ENCODE measurements at regions not wholly inside any gene's neighbourhood (a gene's known extent, or its start where the extent isn't known, plus 50 kb on each side); places are given as distances from the start of the nearest gene placed in this dataset.

DNA sequence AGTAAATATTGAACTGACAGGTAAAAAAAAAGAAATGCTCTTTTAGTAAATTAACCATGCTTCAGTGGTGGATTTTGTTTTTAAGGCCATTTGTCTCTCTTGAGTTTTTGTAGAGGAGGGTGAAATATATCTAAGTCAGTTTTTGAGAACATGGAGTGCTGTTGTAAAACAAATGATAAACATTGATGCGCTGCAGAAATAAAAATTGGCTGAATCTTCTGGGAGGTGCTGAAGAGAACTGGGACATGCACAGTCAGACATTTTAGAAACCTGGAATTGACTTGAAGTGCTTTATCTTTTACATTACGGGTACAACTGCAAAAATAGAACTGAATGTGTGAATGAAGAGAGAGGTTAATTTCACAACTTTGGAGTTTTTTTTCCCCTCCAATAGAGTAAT lies 203.0 kb upstream of the HDAC9 start:
- peaks cover 7% of the 10 kb centered on the region for H3K4me1 ChIP-seq (ENCODE audit: insufficient read depth, low read length)
- Mint-ChIP-seq H3K9me3 (no peaks in the 10 kb centered on the region), H3K4me1 (peaks cover 40 to 65% (median 60%) of the 10 kb centered on the region in 3 donors), H3K27ac (peak overlapping the region in 1 of 8 donors; percentile 26), H3K27me3 (peaks cover 0 to 2% of the 10 kb centered on the region in 2 donors), H3K4me3 (peak overlapping the region in 2 of 7 donors; percentile 4 to 30), H3K36me3 (peaks cover 0 to 2% (median 0%) of the 10 kb centered on the region in 3 donors)
- DNase-seq = no peak
- H3K27ac ChIP-seq (ENCODE audit: low read depth, low read length) = no peak overlapping the region
- no peaks in the 10 kb centered on the region for H3K27me3 ChIP-seq (ENCODE audit: insufficient read depth, low read length, poor library complexity, severe bottlenecking)
- no peaks in the 10 kb centered on the region for H3K9me3 ChIP-seq (ENCODE audit: low read length)
- ChIA-PET CTCF (interaction anchor here (2.1 kb wide), 1 partner anchor 10 kb away, joined by 4 read pairs; no protein-coding TSS in a partner anchor), POLR2A (no interaction called here)
- no peaks in the 10 kb centered on the region for H3K36me3 ChIP-seq (ENCODE audit: insufficient read depth, low read length)
- H3K4me3 ChIP-seq (ENCODE audit: low read length) = no peak overlapping the region

- CTCF ChIA-PET = no interaction called here
- peaks cover 7% of the 10 kb centered on the region for H3K4me1 ChIP-seq (ENCODE audit: insufficient read depth, low read length)
- no peaks in the 10 kb centered on the region for H3K9me3 ChIP-seq (ENCODE audit: low read length)
- H3K27me3 ChIP-seq (ENCODE audit: insufficient read depth, low read length, poor library complexity, severe bottlenecking) = no peaks in the 10 kb centered on the region
- no peak overlapping the region for H3K27ac ChIP-seq (ENCODE audit: low read depth, low read length)
- Mint-ChIP-seq H3K4me3 (peak overlapping the region in 1 of 7 donors; percentile 7), H3K27ac (no peak overlapping the region), H3K4me1 (peaks cover 33 to 56% (median 54%) of the 10 kb centered on the region in 3 donors), H3K9me3 (no peaks in the 10 kb centered on the region), H3K27me3 (peaks cover 0 to 2% of the 10 kb centered on the region in 2 donors), H3K36me3 (peaks cover 0 to 2% (median 0%) of the 10 kb centered on the region in 3 donors)
- no peak for DNase-seq
- H3K36me3 ChIP-seq (ENCODE audit: insufficient read depth, low read length) = no peaks in the 10 kb centered on the region
- no peak overlapping the region for H3K4me3 ChIP-seq (ENCODE audit: low read length)
- POLR2A ChIA-PET = no interaction called here
These were observed 201.8 kb upstream of the HDAC9 start for GRCh38 chr7:18293759-18294158.

DNA sequence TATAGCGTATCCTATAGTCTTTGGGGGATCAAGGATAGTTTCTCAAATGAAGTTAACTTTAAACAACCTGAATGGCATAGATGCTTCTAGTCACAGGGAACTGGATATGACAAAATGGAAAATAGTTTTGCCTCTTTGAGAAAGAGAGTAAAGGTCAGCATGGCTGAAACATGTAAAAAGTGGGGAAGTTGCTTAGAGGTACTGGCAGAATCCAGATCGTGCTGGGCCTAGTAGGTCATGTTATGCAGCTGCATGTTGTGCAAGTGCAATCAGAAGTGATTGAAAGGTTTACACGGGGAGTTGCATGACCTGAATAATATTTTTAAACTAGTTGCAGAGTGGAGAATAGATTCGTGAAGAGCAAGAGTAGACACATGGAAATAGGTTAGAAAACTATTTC lies 201.1 kb upstream of the HDAC9 start:
- Histone ChIP-seq H3K27me3 (ENCODE audit: insufficient read depth, low read length, poor library complexity, severe bottlenecking) (no peaks in the 10 kb centered on the region), H3K4me1 (ENCODE audit: insufficient read depth, low read length) (peaks cover 7% of the 10 kb centered on the region), H3K27ac (ENCODE audit: low read depth, low read length) (no peak overlapping the region), H3K9me3 (ENCODE audit: low read length) (no peaks in the 10 kb centered on the region), H3K4me3 (ENCODE audit: low read length) (no peak overlapping the region), H3K36me3 (ENCODE audit: insufficient read depth, low read length) (no peaks in the 10 kb centered on the region)
- DNase-seq = no peak
- no peak overlapping the region for H3K27ac Mint-ChIP-seq
- peaks cover 0 to 2% (median 0%) of the 10 kb centered on the region in 3 donors for H3K36me3 Mint-ChIP-seq
- ChIA-PET POLR2A (no interaction called here), CTCF (no interaction called here)
- H3K4me3 Mint-ChIP-seq = no peak overlapping the region
- peaks cover 30 to 51% (median 49%) of the 10 kb centered on the region in 3 donors for H3K4me1 Mint-ChIP-seq
- no peaks in the 10 kb centered on the region for H3K9me3 Mint-ChIP-seq
- H3K27me3 Mint-ChIP-seq = peaks cover 0 to 2% of the 10 kb centered on the region in 2 donors

- H3K4me1 Mint-ChIP-seq = peaks cover 16 to 36% (median 34%) of the 10 kb centered on the region in 3 donors
- H3K27ac Mint-ChIP-seq = no peak overlapping the region
- H3K9me3 ChIP-seq (ENCODE audit: low read length) = no peaks in the 10 kb centered on the region
- DNase-seq = no peak
- H3K27me3 ChIP-seq (ENCODE audit: insufficient read depth, low read length, poor library complexity, severe bottlenecking) = no peaks in the 10 kb centered on the region
- H3K9me3 Mint-ChIP-seq = no peaks in the 10 kb centered on the region
- no peak overlapping the region for H3K4me3 ChIP-seq (ENCODE audit: low read length)
- ChIA-PET POLR2A (no interaction called here), CTCF (no interaction called here)
- H3K4me3 Mint-ChIP-seq = no peak overlapping the region
- no peak overlapping the region for H3K27ac ChIP-seq (ENCODE audit: low read depth, low read length)
- H3K27me3 Mint-ChIP-seq = peaks cover 0 to 3% of the 10 kb centered on the region in 2 donors
- no peaks in the 10 kb centered on the region for H3K36me3 ChIP-seq (ENCODE audit: insufficient read depth, low read length)
- H3K4me1 ChIP-seq (ENCODE audit: insufficient read depth, low read length) = peaks cover 6% of the 10 kb centered on the region
- H3K36me3 Mint-ChIP-seq = peaks cover 0 to 2% (median 0%) of the 10 kb centered on the region in 3 donors
These were observed 199.6 kb upstream of the HDAC9 start for GRCh38 chr7:18295781-18296423.

DNA sequence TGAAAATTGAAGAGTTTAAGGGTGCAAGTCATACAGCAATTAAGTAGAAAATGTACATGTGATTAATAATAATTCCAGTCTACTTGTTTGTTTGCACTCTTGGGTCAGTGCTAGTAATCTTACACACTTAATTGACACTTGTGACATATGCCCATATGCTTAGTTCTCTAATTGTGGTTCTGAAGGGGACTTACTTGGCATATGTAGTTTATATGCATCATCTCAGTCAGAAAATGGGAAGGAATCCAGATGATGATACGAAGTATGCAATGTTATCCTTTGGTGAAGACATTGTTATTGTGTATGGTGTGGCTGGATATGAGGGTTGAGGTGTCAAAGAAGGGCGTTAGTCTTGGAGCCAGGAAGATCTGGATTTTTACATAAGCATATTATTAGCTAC lies 193.5 kb upstream of the HDAC9 start:
- H3K27ac Mint-ChIP-seq = no peak overlapping the region
- no peak for DNase-seq
- Histone ChIP-seq H3K36me3 (ENCODE audit: insufficient read depth, low read length) (no peaks in the 10 kb centered on the region), H3K4me3 (ENCODE audit: low read length) (no peak overlapping the region), H3K27ac (ENCODE audit: low read depth, low read length) (no peak overlapping the region), H3K9me3 (ENCODE audit: low read length) (no peaks in the 10 kb centered on the region), H3K4me1 (ENCODE audit: insufficient read depth, low read length) (no peaks in the 10 kb centered on the region), H3K27me3 (ENCODE audit: insufficient read depth, low read length, poor library complexity, severe bottlenecking) (no peaks in the 10 kb centered on the region)
- H3K4me1 Mint-ChIP-seq = peaks cover 1 to 8% (median 5%) of the 10 kb centered on the region in 3 donors
- H3K4me3 Mint-ChIP-seq = no peak overlapping the region
- peaks cover 0 to 1% (median 0%) of the 10 kb centered on the region in 3 donors for H3K36me3 Mint-ChIP-seq
- H3K9me3 Mint-ChIP-seq = no peaks in the 10 kb centered on the region
- ChIA-PET CTCF (interaction anchor here (1.6 kb wide), 1 partner anchor 10 kb away, joined by 4 read pairs; no protein-coding TSS in a partner anchor), POLR2A (no interaction called here)
- peaks cover 0 to 1% of the 10 kb centered on the region in 2 donors for H3K27me3 Mint-ChIP-seq

DNA sequence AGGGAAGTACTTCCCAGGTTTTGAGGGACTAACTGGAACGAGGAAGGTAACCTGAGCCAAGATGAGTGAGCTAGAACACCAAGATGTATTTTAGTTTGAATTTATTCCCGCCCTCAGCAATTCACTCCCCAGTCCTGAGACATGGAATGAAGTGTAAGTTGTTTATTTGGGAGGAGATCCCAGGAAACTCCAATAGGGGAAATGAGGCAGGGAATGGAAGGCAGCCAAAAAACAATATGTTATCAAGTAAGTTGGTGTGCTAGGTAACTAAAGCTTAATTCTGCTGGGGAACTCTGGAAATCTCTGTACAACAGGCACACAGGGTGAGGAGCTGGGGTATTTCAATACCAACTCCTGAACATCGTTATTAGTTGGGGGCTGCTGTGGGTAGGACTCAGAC lies 189.7 kb upstream of the HDAC9 start:
- Histone ChIP-seq H3K4me3 (ENCODE audit: low read length) (no peak overlapping the region), H3K9me3 (ENCODE audit: low read length) (no peaks in the 10 kb centered on the region), H3K27me3 (ENCODE audit: insufficient read depth, low read length, poor library complexity, severe bottlenecking) (no peaks in the 10 kb centered on the region), H3K4me1 (ENCODE audit: insufficient read depth, low read length) (no peaks in the 10 kb centered on the region), H3K36me3 (ENCODE audit: insufficient read depth, low read length) (no peaks in the 10 kb centered on the region), H3K27ac (ENCODE audit: low read depth, low read length) (no peak overlapping the region)
- Mint-ChIP-seq H3K27ac (peak overlapping the region in 1 of 8 donors; percentile 1), H3K4me1 (peaks cover 1 to 12% (median 11%) of the 10 kb centered on the region in 3 donors), H3K4me3 (no peak overlapping the region), H3K9me3 (no peaks in the 10 kb centered on the region), H3K27me3 (no peaks in the 10 kb centered on the region), H3K36me3 (peaks cover 0 to 1% (median 0%) of the 10 kb centered on the region in 3 donors)
- ChIA-PET POLR2A (no interaction called here), CTCF (no interaction called here)
- no peak for DNase-seq

DNA sequence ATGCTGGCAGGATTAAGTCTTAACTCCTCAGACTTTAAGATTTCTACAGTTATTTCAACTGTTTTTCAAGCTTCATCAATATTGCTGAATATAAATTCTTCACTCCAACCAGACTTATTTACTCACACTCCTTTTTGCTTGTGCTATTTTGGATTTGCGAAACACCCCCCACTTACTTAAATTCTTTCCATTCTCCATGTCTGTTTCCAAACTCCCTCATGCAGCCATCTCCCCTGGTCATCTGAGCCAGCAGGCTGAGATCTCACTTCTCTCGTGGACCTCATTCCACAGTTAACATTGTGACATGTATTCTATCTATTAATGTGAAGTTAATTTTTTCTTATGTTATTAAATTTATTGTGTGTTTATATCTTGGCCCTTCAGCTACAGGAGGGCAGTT lies 188.9 kb upstream of the HDAC9 start:
- Histone ChIP-seq H3K9me3 (ENCODE audit: low read length) (no peaks in the 10 kb centered on the region), H3K4me3 (ENCODE audit: low read length) (no peak overlapping the region), H3K36me3 (ENCODE audit: insufficient read depth, low read length) (no peaks in the 10 kb centered on the region), H3K27me3 (ENCODE audit: insufficient read depth, low read length, poor library complexity, severe bottlenecking) (no peaks in the 10 kb centered on the region), H3K27ac (ENCODE audit: low read depth, low read length) (no peak overlapping the region), H3K4me1 (ENCODE audit: insufficient read depth, low read length) (no peaks in the 10 kb centered on the region)
- POLR2A ChIA-PET = no interaction called here
- Mint-ChIP-seq H3K36me3 (peaks cover 0 to 1% (median 0%) of the 10 kb centered on the region in 3 donors), H3K27ac (no peak overlapping the region), H3K9me3 (no peaks in the 10 kb centered on the region), H3K4me1 (peaks cover 4 to 15% (median 14%) of the 10 kb centered on the region in 3 donors), H3K4me3 (no peak overlapping the region), H3K27me3 (no peaks in the 10 kb centered on the region)
- CTCF ChIA-PET = no interaction called here
- DNase-seq = no peak

- ChIA-PET CTCF (no interaction called here), POLR2A (no interaction called here)
- Histone ChIP-seq H3K4me3 (ENCODE audit: low read length) (no peak overlapping the region), H3K9me3 (ENCODE audit: low read length) (no peaks in the 10 kb centered on the region), H3K27me3 (ENCODE audit: insufficient read depth, low read length, poor library complexity, severe bottlenecking) (no peaks in the 10 kb centered on the region), H3K27ac (ENCODE audit: low read depth, low read length) (no peak overlapping the region), H3K36me3 (ENCODE audit: insufficient read depth, low read length) (no peaks in the 10 kb centered on the region), H3K4me1 (ENCODE audit: insufficient read depth, low read length) (no peaks in the 10 kb centered on the region)
- Mint-ChIP-seq H3K27me3 (no peaks in the 10 kb centered on the region), H3K4me1 (peaks cover 20 to 33% (median 29%) of the 10 kb centered on the region in 3 donors), H3K9me3 (peaks cover 0 to 5% (median 0%) of the 10 kb centered on the region in 5 donors), H3K36me3 (peaks cover 0 to 1% (median 0%) of the 10 kb centered on the region in 3 donors), H3K27ac (no peak overlapping the region), H3K4me3 (no peak overlapping the region)
- no peak for DNase-seq
These were observed 186.6 kb upstream of the HDAC9 start for GRCh38 chr7:18308938-18309337.

Measured in CD8-positive, alpha-beta memory T cell (primary cell).